Activated B cell treated with CpG ODN at 0.5 μM for 24 hours (primary cell): ENCODE measurements at regions not wholly inside any gene's neighbourhood (a gene's known extent, or its start where the extent isn't known, plus 50 kb on each side); places are given as distances from the start of the nearest gene placed in this dataset.

Source experiments
- ATAC-seq: fragments of 200-7000 bp; cut with Tn5 transposase; one replicate; pipeline ENCODE4 v1.10.0; 2021; ENCODE audit warnings: low read depth, mild to moderate bottlenecking, moderate library complexity
- CTCF ChIA-PET: fragments of 350-600 bp; sonication (Branson Sonifier 250); formaldehyde crosslinking; loops from one replicate; lab custom pipeline; 2021; ENCODE audit warnings: antibody characterized with exemption; lab: Charles Lee
- POLR2A ChIA-PET: fragments of 350-600 bp; sonication (Branson Sonifier 250); formaldehyde crosslinking; loops from one replicate; lab custom pipeline; 2021; ENCODE audit warnings: antibody characterized with exemption; lab: Charles Lee
- DNase-seq: peaks from one replicate; pipeline ENCODE4 v3.0.0; 2022
- H3K27ac Mint-ChIP-seq: one replicate; pipeline ENCODE4 v1.8.0; 2020; ENCODE audit warnings: mixed read lengths
- H3K27me3 Mint-ChIP-seq: one replicate; pipeline ENCODE4 v1.8.0; 2021; ENCODE audit warnings: mixed read lengths
- H3K36me3 Mint-ChIP-seq: one replicate; pipeline ENCODE4 v1.8.0; 2021; ENCODE audit warnings: low read depth, mixed read lengths
- H3K4me1 Mint-ChIP-seq: one replicate; pipeline ENCODE4 v1.8.0; 2021; ENCODE audit warnings: mixed read lengths
- H3K4me3 Mint-ChIP-seq: one replicate; pipeline ENCODE4 v1.8.0; 2020; ENCODE audit warnings: mild to moderate bottlenecking, mixed read lengths
- H3K9me3 Mint-ChIP-seq: one replicate; pipeline ENCODE4 v1.8.0; 2020; ENCODE audit warnings: mixed read lengths
- intact Hi-C: fragments of 100-400 bp; cut with micrococcal nuclease; formaldehyde crosslinking; loops from one replicate; pipeline ENCODE4 v1.15.1; 2024
- TF ChIP-seq, protein P1 (sequence below): fragments of 200-600 bp; IDR thresholded peaks from one replicate; pipeline ENCODE4 v1.8.0; 2022; ENCODE audit warnings: antibody characterized with exemption, mild to moderate bottlenecking

- TF ChIP-seq, protein P1, sequence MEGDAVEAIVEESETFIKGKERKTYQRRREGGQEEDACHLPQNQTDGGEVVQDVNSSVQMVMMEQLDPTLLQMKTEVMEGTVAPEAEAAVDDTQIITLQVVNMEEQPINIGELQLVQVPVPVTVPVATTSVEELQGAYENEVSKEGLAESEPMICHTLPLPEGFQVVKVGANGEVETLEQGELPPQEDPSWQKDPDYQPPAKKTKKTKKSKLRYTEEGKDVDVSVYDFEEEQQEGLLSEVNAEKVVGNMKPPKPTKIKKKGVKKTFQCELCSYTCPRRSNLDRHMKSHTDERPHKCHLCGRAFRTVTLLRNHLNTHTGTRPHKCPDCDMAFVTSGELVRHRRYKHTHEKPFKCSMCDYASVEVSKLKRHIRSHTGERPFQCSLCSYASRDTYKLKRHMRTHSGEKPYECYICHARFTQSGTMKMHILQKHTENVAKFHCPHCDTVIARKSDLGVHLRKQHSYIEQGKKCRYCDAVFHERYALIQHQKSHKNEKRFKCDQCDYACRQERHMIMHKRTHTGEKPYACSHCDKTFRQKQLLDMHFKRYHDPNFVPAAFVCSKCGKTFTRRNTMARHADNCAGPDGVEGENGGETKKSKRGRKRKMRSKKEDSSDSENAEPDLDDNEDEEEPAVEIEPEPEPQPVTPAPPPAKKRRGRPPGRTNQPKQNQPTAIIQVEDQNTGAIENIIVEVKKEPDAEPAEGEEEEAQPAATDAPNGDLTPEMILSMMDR, result no peak
- Mint-ChIP-seq H3K36me3 (no peaks in the 10 kb centered on the region), H3K9me3 (no peaks in the 10 kb centered on the region), H3K4me1 (no peaks in the 10 kb centered on the region), H3K27ac (no peak overlapping the region), H3K27me3 (peaks cover 7% of the 10 kb centered on the region), H3K4me3 (no peak overlapping the region)
- POLR2A ChIA-PET, result no interaction called here
- CTCF ChIA-PET, result no interaction called here
- no peak for ATAC-seq
- DNase-seq, result no peak
- intact Hi-C loops, result no loop called here
These were observed 115.4 kb downstream of the ADRB2 start for GRCh38 chr5:148941810-148942209.

DNA sequence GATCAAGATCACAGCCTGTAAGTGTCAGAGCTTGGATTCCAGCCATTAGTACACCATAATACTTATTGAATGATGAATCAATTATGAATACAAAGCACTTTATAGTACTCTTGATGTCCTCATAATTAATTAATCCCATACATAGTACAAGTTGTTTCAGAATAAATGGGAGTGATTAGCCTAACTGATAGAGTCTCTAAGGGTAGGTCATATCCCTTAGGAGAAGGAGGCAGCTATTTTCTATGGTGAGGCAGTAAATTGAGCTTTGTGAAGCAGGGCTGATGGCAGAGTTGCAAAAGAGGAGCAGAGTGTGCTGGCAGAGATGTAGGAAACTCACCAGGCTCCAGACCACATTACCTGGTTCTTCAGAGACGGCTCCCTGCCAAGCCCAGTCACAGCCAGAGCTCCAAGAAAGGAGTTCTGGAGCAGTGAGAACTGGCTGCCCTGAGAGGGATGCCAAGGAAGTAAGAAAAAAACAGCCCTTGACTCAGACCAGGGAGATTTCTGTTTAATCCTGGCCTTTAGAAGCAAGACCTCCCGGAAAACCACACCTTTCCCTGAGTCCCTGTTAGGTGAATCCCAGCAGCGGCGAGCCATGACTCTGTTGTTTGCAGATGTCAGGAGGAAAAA lies 112.9 kb downstream of the SH3TC2 start:
- Mint-ChIP-seq H3K9me3 (no peaks in the 10 kb centered on the region), H3K4me1 (no peaks in the 10 kb centered on the region), H3K27ac (no peak overlapping the region), H3K4me3 (no peak overlapping the region), H3K36me3 (no peaks in the 10 kb centered on the region), H3K27me3 (no peaks in the 10 kb centered on the region)
- POLR2A ChIA-PET, result no interaction called here
- TF ChIP-seq, protein P1, result no peak
- intact Hi-C loops, result no loop called here
- DNase-seq, result no peak
- CTCF ChIA-PET, result interaction anchor here (1.4 to 15.8 kb wide), 2 partner anchors 9 to 214 kb away, joined by 4 to 548 read pairs; no protein-coding TSS in a partner anchor
- ATAC-seq, result no peak

DNA sequence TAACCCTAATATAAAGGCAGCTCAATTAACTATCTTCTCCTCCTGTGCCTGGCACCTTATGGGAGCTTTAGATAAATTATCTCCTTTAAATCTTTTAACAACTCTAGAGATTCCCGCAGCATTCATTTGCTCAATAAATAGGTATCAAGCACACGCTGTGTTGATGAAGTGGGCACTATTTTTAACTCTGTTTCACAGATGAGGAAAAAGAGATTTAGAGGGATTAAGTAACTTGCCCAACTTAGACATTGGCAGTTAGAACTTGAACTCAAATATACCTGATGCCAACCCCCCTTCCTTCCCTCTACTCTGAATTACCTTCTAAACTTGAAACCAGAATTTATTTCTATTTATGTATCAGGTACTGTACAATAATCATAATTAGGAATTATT lies 112.4 kb downstream of the SH3TC2 start:
- Mint-ChIP-seq H3K27me3 (peaks cover 2% of the 10 kb centered on the region), H3K9me3 (no peaks in the 10 kb centered on the region), H3K4me1 (no peaks in the 10 kb centered on the region), H3K36me3 (no peaks in the 10 kb centered on the region), H3K27ac (no peak overlapping the region), H3K4me3 (no peak overlapping the region)
- ATAC-seq, result no peak
- POLR2A ChIA-PET, result no interaction called here
- CTCF ChIA-PET, result interaction anchor here (1.4 to 15.8 kb wide), 2 partner anchors 9 to 214 kb away, joined by 4 to 548 read pairs; no protein-coding TSS in a partner anchor
- intact Hi-C loops, result no loop called here
- DNase-seq, result no peak
- TF ChIP-seq, protein P1, result no peak

- ChIA-PET CTCF (interaction anchor here (15.8 kb wide), 1 partner anchor 215 kb away, joined by 548 read pairs; no protein-coding TSS in a partner anchor), POLR2A (no interaction called here)
- DNase-seq, result no peak
- intact Hi-C loops, result no loop called here
- Mint-ChIP-seq H3K27me3 (peaks cover 2% of the 10 kb centered on the region), H3K4me3 (no peak overlapping the region), H3K4me1 (no peaks in the 10 kb centered on the region), H3K9me3 (no peaks in the 10 kb centered on the region), H3K27ac (no peak overlapping the region), H3K36me3 (no peaks in the 10 kb centered on the region)
- ATAC-seq, result no peak
- TF ChIP-seq, protein P1, result no peak
These were observed 112.0 kb downstream of the SH3TC2 start for GRCh38 chr5:148950892-148951291.

- no peak overlapping the region for H3K4me3 Mint-ChIP-seq
- intact Hi-C loops, result no loop called here
- H3K9me3 Mint-ChIP-seq, result no peaks in the 10 kb centered on the region
- no peaks in the 10 kb centered on the region for H3K4me1 Mint-ChIP-seq
- POLR2A ChIA-PET, result no interaction called here
- H3K27ac Mint-ChIP-seq, result no peak overlapping the region
- peaks cover 2% of the 10 kb centered on the region for H3K27me3 Mint-ChIP-seq
- DNase-seq (no peak), ATAC-seq (no peak)
- no peaks in the 10 kb centered on the region for H3K36me3 Mint-ChIP-seq
- CTCF ChIA-PET, result interaction anchor here (0.9 to 15.8 kb wide), 2 partner anchors 131 to 216 kb away, joined by 3 to 548 read pairs; no protein-coding TSS in a partner anchor
- TF ChIP-seq, protein P1, result no peak
These were observed 111.2 kb downstream of the SH3TC2 start for GRCh38 chr5:148951612-148952011.
